Hepatocyte (in vitro differentiated cells): ENCODE measurements at regions not wholly inside any gene's neighbourhood (a gene's known extent, or its start where the extent isn't known, plus 50 kb on each side); places are given as distances from the start of the nearest gene placed in this dataset.

Experiments
- CTCF ChIP-seq: fragments of 200-600 bp; sonication (generic); IDR thresholded peaks from 2 replicates; pipeline ENCODE4 v1.5.1; 2016; ENCODE audit warnings: antibody characterized with exemption, mild to moderate bottlenecking; ENCODE audit not compliant: poor library complexity
- EZH2 ChIP-seq: fragments of 200-600 bp; sonication (generic); IDR thresholded peaks from 2 replicates; pipeline ENCODE4 v1.6.1; 2016; ENCODE audit warnings: antibody characterized with exemption, mild to moderate bottlenecking, borderline replicate concordance
- EZH2phosphoT487 ChIP-seq: fragments of 200-600 bp; sonication (generic); IDR thresholded peaks from one replicate; pipeline ENCODE4 v1.6.1; 2018; ENCODE audit warnings: antibody characterized with exemption, mild to moderate bottlenecking, low read depth, moderate library complexity; ENCODE audit not compliant: unreplicated experiment, severe bottlenecking

DNA sequence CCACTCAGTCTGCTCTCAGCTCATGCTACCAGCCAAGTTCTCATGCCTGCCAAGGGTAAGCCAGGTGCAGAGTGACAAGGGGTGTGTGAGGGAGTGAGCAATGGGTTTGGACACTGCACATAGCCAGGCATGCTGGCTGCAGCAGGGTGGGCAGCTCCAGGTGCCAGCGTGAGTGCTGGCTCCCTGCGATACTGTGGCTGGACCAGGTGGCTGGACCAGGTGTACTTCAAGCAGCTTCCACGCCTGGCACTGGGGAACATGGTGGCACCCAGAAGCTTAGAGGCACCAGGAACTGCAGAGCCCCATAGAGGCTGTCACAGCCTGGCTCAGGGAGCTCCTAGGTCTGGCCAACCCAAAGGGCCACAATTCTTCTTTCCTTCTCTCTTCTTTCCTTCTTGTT is 234.9 kb upstream of the GIMD1 start:
- TF ChIP-seq CTCF (no peak), EZH2phosphoT487 (no peak), EZH2 (no peak)
